ENCODE measurements at regions not wholly inside any gene's neighbourhood (a gene's known extent, or its start where the extent isn't known, plus 50 kb on each side); places are given as distances from the start of the nearest gene placed in this dataset.
"Not testable (repeated sequence)": the region's sequence is repeated elsewhere in the genome, so short reads cannot be mapped to it uniquely, and the experiment has no call there.

DNA sequence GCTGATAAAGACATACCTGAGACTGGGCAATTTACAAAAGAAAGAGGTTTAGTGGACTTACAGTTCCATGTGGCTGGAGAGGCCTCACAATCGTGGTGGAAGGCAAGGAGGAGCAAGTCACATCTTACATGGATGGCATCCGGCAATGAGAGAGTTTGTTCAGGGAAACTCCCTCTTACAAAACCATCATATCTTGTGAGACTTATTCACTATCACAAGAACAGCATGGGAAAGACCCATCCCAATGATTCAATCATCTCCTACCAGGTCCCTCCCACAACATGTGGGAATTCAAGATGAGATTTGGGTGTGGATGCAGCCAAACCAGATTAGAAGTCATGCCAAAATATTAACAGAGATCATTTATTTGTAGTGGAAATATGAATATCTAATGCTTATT, 388.4 kb downstream of the MDFIC start:
- not testable (repeated sequence) for TF ChIP-seq POLR2A (IDR thresholded peaks at IDR 0.05; ENCODE audit: low read length); GATA1 (IDR thresholded peaks at IDR 0.05; ENCODE audit: low read depth, low read length)

Measured in erythroblast (primary cell).